Sigmoid colon (tissue), 4 donors: ENCODE measurements at regions not wholly inside any gene's neighbourhood (a gene's known extent, or its start where the extent isn't known, plus 50 kb on each side); places are given as distances from the start of the nearest gene placed in this dataset.

Experiments used
- POLR2A ChIP-seq, 2 donors: fragments of 450-650 bp; IDR thresholded peaks; one replicate each; pipeline ENCODE4 v1.6.1; 2016; ENCODE audit warnings: antibody characterized with exemption in 2 of 2, mild to moderate bottlenecking in 2 of 2, moderate library complexity in 2 of 2
- POLR2AphosphoS5 ChIP-seq, 4 donors: sonication (generic); formaldehyde crosslinking; IDR thresholded peaks; one replicate each; pipeline ENCODE4 v1.6.1; 2017; ENCODE audit warnings: antibody characterized with exemption in 4 of 4
- TF ChIP-seq, protein P1 (sequence below), 4 experiments: fragments of 450-650 bp in 3 of 4; fragments of 200-600 bp in 1 of 4; IDR thresholded peaks; one replicate each; pipeline ENCODE4 v1.5.1; 2016 to 2019; ENCODE audit warnings: antibody characterized with exemption in 4 of 4, mild to moderate bottlenecking in 3 of 4, moderate library complexity in 2 of 4

DNA sequence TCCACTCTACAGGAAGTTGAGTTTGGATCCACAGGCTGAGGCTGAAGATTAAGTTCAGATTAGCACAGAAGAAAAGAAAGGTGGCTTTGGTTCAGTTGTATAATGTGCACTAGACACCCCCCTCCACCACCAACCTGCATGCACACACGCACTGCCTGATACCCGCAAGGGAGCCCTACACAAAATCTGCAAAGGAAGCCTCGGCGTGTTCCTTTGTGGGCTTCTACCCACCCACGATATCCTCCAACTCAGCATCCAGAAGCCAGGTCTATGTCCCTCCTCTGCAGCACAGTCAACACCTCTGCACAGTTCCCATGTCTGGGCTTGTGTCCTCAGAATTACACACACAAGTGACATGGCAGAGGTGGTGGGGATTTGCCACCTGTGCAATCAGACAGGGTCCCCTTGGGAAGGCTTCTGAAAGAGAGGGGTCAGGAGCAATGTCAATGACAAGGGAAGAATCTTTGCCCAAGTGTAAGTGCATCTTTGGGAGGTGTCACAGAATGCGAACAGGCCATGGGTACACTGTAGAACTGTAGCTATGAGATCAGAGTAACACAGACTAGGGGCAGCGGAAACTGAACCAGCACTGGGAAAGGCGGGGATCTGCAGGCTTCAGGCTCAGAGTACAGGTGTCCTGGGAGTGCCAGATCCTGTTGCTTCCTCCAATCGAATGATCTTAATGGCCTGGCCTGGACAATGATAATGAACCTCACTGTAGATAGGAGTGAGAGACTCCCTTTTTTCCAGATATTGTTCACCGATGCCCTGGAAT is 148.6 kb upstream of the ETV3 start:
- TF ChIP-seq, protein P1, sequence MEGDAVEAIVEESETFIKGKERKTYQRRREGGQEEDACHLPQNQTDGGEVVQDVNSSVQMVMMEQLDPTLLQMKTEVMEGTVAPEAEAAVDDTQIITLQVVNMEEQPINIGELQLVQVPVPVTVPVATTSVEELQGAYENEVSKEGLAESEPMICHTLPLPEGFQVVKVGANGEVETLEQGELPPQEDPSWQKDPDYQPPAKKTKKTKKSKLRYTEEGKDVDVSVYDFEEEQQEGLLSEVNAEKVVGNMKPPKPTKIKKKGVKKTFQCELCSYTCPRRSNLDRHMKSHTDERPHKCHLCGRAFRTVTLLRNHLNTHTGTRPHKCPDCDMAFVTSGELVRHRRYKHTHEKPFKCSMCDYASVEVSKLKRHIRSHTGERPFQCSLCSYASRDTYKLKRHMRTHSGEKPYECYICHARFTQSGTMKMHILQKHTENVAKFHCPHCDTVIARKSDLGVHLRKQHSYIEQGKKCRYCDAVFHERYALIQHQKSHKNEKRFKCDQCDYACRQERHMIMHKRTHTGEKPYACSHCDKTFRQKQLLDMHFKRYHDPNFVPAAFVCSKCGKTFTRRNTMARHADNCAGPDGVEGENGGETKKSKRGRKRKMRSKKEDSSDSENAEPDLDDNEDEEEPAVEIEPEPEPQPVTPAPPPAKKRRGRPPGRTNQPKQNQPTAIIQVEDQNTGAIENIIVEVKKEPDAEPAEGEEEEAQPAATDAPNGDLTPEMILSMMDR (IDR thresholded peaks at IDR 0.05), result no peak
- TF ChIP-seq POLR2A (IDR thresholded peaks at IDR 0.05), result no peak
- TF ChIP-seq POLR2AphosphoS5 (IDR thresholded peaks at IDR 0.05), result no peak
